HG02642 (cell line): ENCODE measurements at regions not wholly inside any gene's neighbourhood (a gene's known extent, or its start where the extent isn't known, plus 50 kb on each side); places are given as distances from the start of the nearest gene placed in this dataset.

Experiments
- ATAC-seq: cut with Tn5 transposase; IDR thresholded peaks from one replicate; pipeline ENCODE4 v1.9.1; 2021; ENCODE audit warnings: mild to moderate bottlenecking; ENCODE audit not compliant: unreplicated experiment, poor library complexity

GRCh38 chr5:175388531-175388930 is 55.5 kb downstream of the DRD1 start:
- no peak for ATAC-seq

- ATAC-seq = no peak
Observed at GRCh38 chr5:175387144-175387543, 56.8 kb downstream of the DRD1 start.

GRCh38 chr5:175386526-175386925 is 57.5 kb downstream of the DRD1 start:
- ATAC-seq = no peak

- ATAC-seq = no peak
Observed at GRCh38 chr5:175385691-175386362, 58.2 kb downstream of the DRD1 start.

GRCh38 chr5:175384724-175385552 is 59.0 kb downstream of the DRD1 start:
- no peak for ATAC-seq

GRCh38 chr5:175383350-175383749 is 60.6 kb downstream of the DRD1 start:
- ATAC-seq = no peak

- no peak for ATAC-seq
Observed at GRCh38 chr5:175382171-175382570, 61.8 kb downstream of the DRD1 start.

GRCh38 chr5:175381130-175381529 is 62.9 kb downstream of the DRD1 start:
- ATAC-seq = no peak

GRCh38 chr5:175380701-175381100 is 63.3 kb downstream of the DRD1 start:
- no peak for ATAC-seq

- no peak for ATAC-seq
Observed at GRCh38 chr5:175379867-175380266, 64.1 kb downstream of the DRD1 start.

GRCh38 chr5:175378444-175379028 is 65.4 kb downstream of the DRD1 start:
- ATAC-seq = no peak

- ATAC-seq = no peak
Observed at GRCh38 chr5:175377816-175378215, 66.2 kb downstream of the DRD1 start.

GRCh38 chr5:175374166-175374875 is 69.7 kb downstream of the DRD1 start:
- no peak for ATAC-seq

GRCh38 chr5:175365866-175366265 is 78.1 kb downstream of the DRD1 start:
- no peak for ATAC-seq

GRCh38 chr5:175363300-175363699 is 80.7 kb downstream of the DRD1 start:
- ATAC-seq = no peak

- no peak for ATAC-seq
Observed at GRCh38 chr5:175357995-175358394, 86.0 kb downstream of the DRD1 start.

GRCh38 chr5:175356428-175356827 is 87.6 kb downstream of the DRD1 start:
- no peak for ATAC-seq

GRCh38 chr5:175354964-175355363 is 89.0 kb downstream of the DRD1 start:
- no peak for ATAC-seq

- ATAC-seq = no peak
Observed at GRCh38 chr5:175353926-175354325, 90.1 kb downstream of the DRD1 start.

GRCh38 chr5:175351897-175352590 is 91.9 kb downstream of the DRD1 start:
- ATAC-seq = no peak
